MCF 10A (cell line): ENCODE measurements at regions not wholly inside any gene's neighbourhood (a gene's known extent, or its start where the extent isn't known, plus 50 kb on each side); places are given as distances from the start of the nearest gene placed in this dataset.

Experiments
- BruUV-seq: library from RNA; stranded (reverse); fragments of 400-500 nt; replicated peaks from 2 replicates; lab custom pipeline; 2021; lab: Mats Ljungman, UMichigan
- CTCF ChIA-PET: fragments of 300-600 bp; sonication (Branson Sonifier 250); formaldehyde crosslinking; extraction: SDS; loops from one replicate; lab custom pipeline; 2021; ENCODE audit warnings: antibody characterized with exemption, inconsistent platforms; lab: Yijun Ruan, JAX
- POLR2A ChIA-PET: fragments of 300-600, 350-650 bp; sonication (Branson Sonifier 250); formaldehyde crosslinking; extraction: SDS; loops from one replicate; lab custom pipeline; 2020; ENCODE audit warnings: antibody characterized with exemption, inconsistent platforms; lab: Yijun Ruan, JAX
- DNase-seq: peaks from one replicate; pipeline ENCODE4 v3.0.0-alpha.2; 2018; ENCODE audit not compliant: unreplicated experiment
- H3K27ac Mint-ChIP-seq: one replicate; pipeline ENCODE4 v1.8.0; 2022; ENCODE audit warnings: mild to moderate bottlenecking, low read depth, mixed read lengths; ENCODE audit not compliant: unreplicated experiment
- H3K27me3 Mint-ChIP-seq: one replicate; pipeline ENCODE4 v1.8.0; 2022; ENCODE audit warnings: mixed read lengths; ENCODE audit not compliant: insufficient read depth, unreplicated experiment
- H3K36me3 Mint-ChIP-seq: one replicate; pipeline ENCODE4 v1.8.0; 2022; ENCODE audit warnings: mild to moderate bottlenecking, moderate library complexity, mixed read lengths; ENCODE audit not compliant: insufficient read depth, unreplicated experiment
- H3K4me1 Mint-ChIP-seq: one replicate; pipeline ENCODE4 v1.8.0; 2022; ENCODE audit warnings: mixed read lengths; ENCODE audit not compliant: insufficient read depth, unreplicated experiment
- H3K4me3 Mint-ChIP-seq: one replicate; pipeline ENCODE4 v1.8.0; 2022; ENCODE audit warnings: mild to moderate bottlenecking, moderate library complexity, mixed read lengths; ENCODE audit not compliant: unreplicated experiment
- H3K9me3 Mint-ChIP-seq: one replicate; pipeline ENCODE4 v1.8.0; 2022; ENCODE audit warnings: mixed read lengths; ENCODE audit not compliant: unreplicated experiment
- CTCF ChIP-seq: fragments of 200-600 bp; IDR thresholded peaks from one replicate; pipeline ENCODE4 v1.8.0; 2022; ENCODE audit warnings: antibody characterized with exemption, mild to moderate bottlenecking; ENCODE audit not compliant: unreplicated experiment
- intact Hi-C: fragments of 100-400 bp; cut with micrococcal nuclease; formaldehyde crosslinking; loops from 2 replicates; pipeline ENCODE4 v1.14.1; 2022

- BruUV-seq, result no TSS peak
- CTCF ChIA-PET, result interaction anchor here (0.9 kb wide), 1 partner anchor 43 kb away, joined by 4 read pairs; no protein-coding TSS in a partner anchor
- TF ChIP-seq CTCF, result no peak
- Mint-ChIP-seq H3K9me3 (peaks cover 13% of the 10 kb centered on the region), H3K36me3 (peaks cover 11% of the 10 kb centered on the region), H3K4me3 (no peak overlapping the region), H3K27me3 (no peaks in the 10 kb centered on the region), H3K27ac (peak overlapping the region; percentile 17), H3K4me1 (peaks cover 45% of the 10 kb centered on the region)
- intact Hi-C loops, result no loop called here
- peak; percentile 71 for DNase-seq
- POLR2A ChIA-PET, result interaction anchor here (0.8 to 2.4 kb wide), 16 partner anchors 12 to 316 kb away, joined by 3 to 12 read pairs (median 5); no protein-coding TSS in a partner anchor
Measured at GRCh38 chr14:51337520-51337919, 97.5 kb downstream of the TMX1 start.

GRCh38 chr14:51341338-51341737, 101.3 kb downstream of the TMX1 start:
- BruUV-seq, result no TSS peak
- CTCF ChIA-PET, result interaction anchor here (1.0 kb wide), 1 partner anchor 311 kb away, joined by 3 read pairs; no protein-coding TSS in a partner anchor
- Mint-ChIP-seq H3K4me1 (peaks cover 20% of the 10 kb centered on the region), H3K27ac (peak overlapping the region; percentile 74), H3K4me3 (no peak overlapping the region), H3K36me3 (peaks cover 11% of the 10 kb centered on the region), H3K9me3 (peaks cover 23% of the 10 kb centered on the region), H3K27me3 (no peaks in the 10 kb centered on the region)
- POLR2A ChIA-PET, result interaction anchor here (0.7 to 2.6 kb wide), 8 partner anchors 8 to 193 kb away, joined by 3 to 9 read pairs (median 5); no protein-coding TSS in a partner anchor
- no peak for TF ChIP-seq CTCF
- intact Hi-C loops, result no loop called here
- peak; percentile 33 for DNase-seq

GRCh38 chr14:51342226-51342625, 102.2 kb downstream of the TMX1 start:
- peak; percentile 76 for DNase-seq
- POLR2A ChIA-PET, result interaction anchor here (0.6 to 2.6 kb wide), 13 partner anchors 9 to 352 kb away, joined by 3 to 9 read pairs (median 5); no protein-coding TSS in a partner anchor
- peaks cover 23% of the 10 kb centered on the region for H3K9me3 Mint-ChIP-seq
- peaks cover 11% of the 10 kb centered on the region for H3K36me3 Mint-ChIP-seq
- no peak for TF ChIP-seq CTCF
- H3K4me1 Mint-ChIP-seq, result peaks cover 13% of the 10 kb centered on the region
- H3K27me3 Mint-ChIP-seq, result no peaks in the 10 kb centered on the region
- intact Hi-C loops, result no loop called here
- CTCF ChIA-PET, result interaction anchor here (0.6 to 1.6 kb wide), 4 partner anchors 16 to 357 kb away, joined by 3 read pairs; no protein-coding TSS in a partner anchor
- BruUV-seq, result no TSS peak
- H3K4me3 Mint-ChIP-seq, result no peak overlapping the region
- H3K27ac Mint-ChIP-seq, result peak overlapping the region; percentile 74

- H3K36me3 Mint-ChIP-seq, result no peaks in the 10 kb centered on the region
- BruUV-seq, result no TSS peak
- CTCF ChIA-PET, result interaction anchor here (0.6 kb wide), 1 partner anchor 27 kb away, joined by 3 read pairs; no protein-coding TSS in a partner anchor
- POLR2A ChIA-PET, result no interaction called here
- H3K27ac Mint-ChIP-seq, result no peak overlapping the region
- no peak for TF ChIP-seq CTCF
- intact Hi-C loops, result no loop called here
- no peak for DNase-seq
- peaks cover 20% of the 10 kb centered on the region for H3K4me1 Mint-ChIP-seq
- no peaks in the 10 kb centered on the region for H3K27me3 Mint-ChIP-seq
- no peak overlapping the region for H3K4me3 Mint-ChIP-seq
- H3K9me3 Mint-ChIP-seq, result no peaks in the 10 kb centered on the region
Measured at GRCh38 chr14:51351997-51352396, 112.0 kb downstream of the TMX1 start.
